G401 (cell line): ENCODE measurements at regions not wholly inside any gene's neighbourhood (a gene's known extent, or its start where the extent isn't known, plus 50 kb on each side); places are given as distances from the start of the nearest gene placed in this dataset.
A peak's percentile ranks its signal among the peaks of the same experiment; 100 is the strongest.

ENCODE experiments used
- DNase-seq: peaks from one replicate; pipeline ENCODE4 v3.0.0-alpha.2; 2015; ENCODE audit warnings: low spot score
- in situ Hi-C: cut with HindIII; loops from 2 replicates; pipeline ENCODE4 v1.10.0; 2016; ENCODE audit warnings: low sequenced_read_pairs, mixed read lengths

GRCh38 chr12:30830751-30831150 lies 76.0 kb upstream of the CAPRIN2 start:
- in situ Hi-C loops, result no loop called here
- no peak for DNase-seq

GRCh38 chr12:30829876-30830275 lies 75.1 kb upstream of the CAPRIN2 start:
- in situ Hi-C loops, result no loop called here
- no peak for DNase-seq

- no peak for DNase-seq
- in situ Hi-C loops, result no loop called here
Observed at GRCh38 chr12:30828686-30829085, 73.9 kb upstream of the CAPRIN2 start.

DNA sequence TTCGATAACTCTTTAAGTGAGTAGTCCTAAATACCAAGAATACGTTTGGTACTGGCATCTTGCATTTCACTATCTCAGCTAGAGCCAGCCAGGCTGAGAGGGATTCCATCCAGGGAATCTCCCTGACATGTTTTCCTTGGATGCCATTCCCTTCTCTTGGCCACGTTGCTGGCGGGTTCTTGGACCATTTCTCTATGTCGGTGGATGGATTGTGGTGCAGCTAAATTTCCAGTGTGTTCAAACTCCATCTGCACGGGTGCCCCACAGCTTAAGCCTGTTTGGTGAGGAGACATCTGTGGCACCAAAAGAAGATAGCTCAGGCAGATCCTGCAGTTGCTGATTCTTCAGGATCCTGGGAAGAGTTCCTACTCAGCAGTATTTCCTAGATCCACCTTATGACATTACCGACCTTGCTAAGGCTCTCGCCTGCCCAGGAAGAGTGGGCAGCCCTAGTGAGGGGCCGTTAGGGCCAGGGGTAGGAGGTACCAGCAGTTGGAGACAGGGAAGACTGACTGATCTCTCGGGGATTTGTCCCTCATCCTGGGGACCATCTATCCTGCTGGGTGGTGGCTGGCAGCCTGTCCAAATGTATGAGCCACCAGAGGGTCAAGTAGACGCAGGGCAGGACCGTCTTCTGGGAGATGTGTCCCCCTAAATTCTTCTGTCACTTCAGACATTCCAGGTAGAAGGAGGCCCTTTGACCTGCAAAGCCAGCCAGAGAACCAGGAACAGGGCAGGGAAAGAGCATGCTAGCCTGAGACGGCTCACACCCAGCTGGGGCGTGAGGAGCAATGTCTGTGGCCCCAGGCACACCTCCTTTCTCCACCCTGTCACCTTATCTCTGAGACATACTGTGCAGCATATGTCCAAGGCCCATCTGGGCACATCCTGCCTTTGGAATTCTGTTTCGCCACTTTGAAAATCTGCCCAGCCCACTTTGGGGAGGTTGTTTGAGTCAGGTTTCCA lies 72.6 kb upstream of the CAPRIN2 start:
- no peak for DNase-seq
- in situ Hi-C loops, result no loop called here

- in situ Hi-C loops, result no loop called here
- DNase-seq, result no peak
Observed at GRCh38 chr12:30826276-30826675, 71.5 kb upstream of the CAPRIN2 start.

DNA sequence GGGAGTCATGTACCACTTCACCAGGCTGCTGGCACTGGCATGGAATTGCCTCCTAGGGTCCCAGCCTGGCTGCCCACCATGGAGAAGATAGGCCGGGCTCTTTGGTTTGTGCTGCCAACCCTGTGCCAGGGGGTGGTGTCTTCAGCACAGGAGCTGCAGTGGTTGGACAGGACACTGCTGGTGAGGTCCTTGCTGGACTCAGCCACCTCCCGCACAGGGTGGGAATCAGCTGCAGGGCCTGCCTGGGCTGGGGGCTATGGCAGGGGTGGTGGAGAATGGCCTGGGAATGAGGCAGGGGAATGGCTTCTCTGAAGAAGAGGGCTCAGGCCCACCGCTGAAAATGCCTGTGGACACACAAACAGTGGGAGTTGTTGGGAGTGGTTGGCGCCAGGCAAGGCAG lies 70.6 kb upstream of the CAPRIN2 start:
- DNase-seq, result no peak
- in situ Hi-C loops, result no loop called here

- in situ Hi-C loops, result no loop called here
- DNase-seq, result no peak
Observed at GRCh38 chr12:30824311-30824710, 69.6 kb upstream of the CAPRIN2 start.

DNA sequence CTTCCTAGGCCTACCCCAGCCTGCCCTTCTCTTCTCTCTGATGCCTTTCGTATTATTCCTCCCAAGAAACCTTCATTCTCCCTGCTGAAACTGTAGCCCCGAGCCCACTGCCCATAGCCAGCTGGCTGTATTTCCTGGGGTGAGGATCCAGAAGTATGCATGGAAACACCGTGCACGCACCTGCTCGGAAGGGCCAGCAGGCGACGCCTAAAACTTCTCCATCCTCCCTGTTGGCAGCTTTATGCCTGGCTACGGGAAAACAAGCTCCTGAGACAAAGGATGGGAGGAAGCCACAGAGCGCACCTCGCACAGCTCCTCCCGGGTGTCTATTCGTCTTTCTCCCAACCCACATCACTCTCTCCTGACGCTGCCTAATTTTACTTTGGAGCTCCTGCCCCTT lies 69.0 kb upstream of the CAPRIN2 start:
- in situ Hi-C loops, result no loop called here
- no peak for DNase-seq

DNA sequence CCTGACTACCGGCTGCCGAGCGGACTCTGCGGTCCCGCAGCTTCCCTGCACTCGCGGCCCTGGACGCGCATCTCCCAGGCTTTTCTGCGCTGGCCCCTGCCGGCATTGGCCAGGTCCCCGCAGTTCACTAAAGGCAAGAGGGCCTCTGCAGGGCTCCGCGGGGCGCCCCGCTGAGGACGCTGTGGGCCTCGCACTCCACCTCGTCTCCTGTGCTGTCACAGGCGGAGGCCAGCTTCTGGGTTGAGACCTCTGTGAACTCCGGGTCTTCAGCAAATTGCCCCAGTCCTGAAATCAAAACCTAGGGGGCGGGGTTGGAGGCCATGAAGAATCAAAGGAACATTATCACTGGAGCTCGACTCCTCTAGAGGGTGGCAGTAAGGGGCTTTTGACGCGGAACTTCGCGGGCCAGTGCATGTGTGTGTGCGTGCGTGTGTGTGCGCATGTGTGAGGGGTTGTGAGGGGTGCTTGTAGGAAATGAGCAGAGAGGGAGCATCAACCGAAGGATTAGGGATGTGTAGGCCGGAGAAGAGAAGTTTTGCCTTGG lies 68.5 kb upstream of the CAPRIN2 start:
- DNase-seq, result no peak
- in situ Hi-C loops, result no loop called here

GRCh38 chr12:30822385-30823155 lies 67.8 kb upstream of the CAPRIN2 start:
- peak; percentile 13 for DNase-seq
- in situ Hi-C loops, result no loop called here

DNA sequence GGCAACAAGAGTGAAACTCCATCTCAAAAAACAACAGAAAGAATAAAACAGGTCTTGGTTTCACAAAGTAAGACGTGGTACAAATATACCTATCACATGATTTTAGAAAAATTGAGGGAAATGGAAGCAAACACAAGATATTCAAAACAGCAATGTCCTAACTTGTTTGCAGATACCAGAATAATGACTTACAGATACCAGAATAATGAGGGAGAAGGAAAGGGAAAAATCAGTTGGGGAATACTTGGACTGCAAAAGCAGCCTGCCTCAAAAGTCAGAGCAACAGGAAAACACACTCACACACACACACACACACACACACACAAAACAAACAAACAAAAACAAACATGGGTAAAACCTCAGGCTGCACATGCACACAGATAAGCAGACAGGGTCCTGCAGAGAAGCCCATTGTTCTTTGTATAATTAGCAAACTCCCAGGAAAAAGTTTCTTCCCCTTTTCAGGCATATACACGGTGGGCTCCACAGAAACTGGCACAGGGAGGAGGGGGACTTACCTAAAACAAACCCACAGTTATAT lies 65.7 kb upstream of the CAPRIN2 start:
- DNase-seq, result no peak
- in situ Hi-C loops, result no loop called here

- in situ Hi-C loops, result no loop called here
- DNase-seq, result no peak
Observed at GRCh38 chr12:30818562-30818961, 63.8 kb upstream of the CAPRIN2 start.

GRCh38 chr12:30816742-30817465 lies 62.2 kb upstream of the CAPRIN2 start:
- in situ Hi-C loops, result no loop called here
- no peak for DNase-seq

DNA sequence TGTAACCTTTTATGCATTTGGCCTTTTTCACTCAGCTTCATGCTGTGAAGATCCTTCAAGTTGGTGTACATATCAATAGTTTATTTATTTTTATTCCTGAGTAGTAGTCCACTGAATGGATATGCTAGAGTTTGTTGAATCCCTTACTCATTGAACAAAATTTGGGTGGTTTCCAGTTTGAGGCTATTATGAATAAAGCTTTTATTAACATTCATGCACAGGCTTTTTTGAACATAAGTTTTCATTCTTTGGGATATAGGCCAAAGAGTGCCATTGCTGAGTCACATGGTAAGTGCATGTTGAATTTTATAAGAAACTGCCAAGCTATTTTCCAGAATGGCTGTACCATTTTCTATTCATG lies 59.5 kb upstream of the CAPRIN2 start:
- DNase-seq, result no peak
- in situ Hi-C loops, result no loop called here

DNA sequence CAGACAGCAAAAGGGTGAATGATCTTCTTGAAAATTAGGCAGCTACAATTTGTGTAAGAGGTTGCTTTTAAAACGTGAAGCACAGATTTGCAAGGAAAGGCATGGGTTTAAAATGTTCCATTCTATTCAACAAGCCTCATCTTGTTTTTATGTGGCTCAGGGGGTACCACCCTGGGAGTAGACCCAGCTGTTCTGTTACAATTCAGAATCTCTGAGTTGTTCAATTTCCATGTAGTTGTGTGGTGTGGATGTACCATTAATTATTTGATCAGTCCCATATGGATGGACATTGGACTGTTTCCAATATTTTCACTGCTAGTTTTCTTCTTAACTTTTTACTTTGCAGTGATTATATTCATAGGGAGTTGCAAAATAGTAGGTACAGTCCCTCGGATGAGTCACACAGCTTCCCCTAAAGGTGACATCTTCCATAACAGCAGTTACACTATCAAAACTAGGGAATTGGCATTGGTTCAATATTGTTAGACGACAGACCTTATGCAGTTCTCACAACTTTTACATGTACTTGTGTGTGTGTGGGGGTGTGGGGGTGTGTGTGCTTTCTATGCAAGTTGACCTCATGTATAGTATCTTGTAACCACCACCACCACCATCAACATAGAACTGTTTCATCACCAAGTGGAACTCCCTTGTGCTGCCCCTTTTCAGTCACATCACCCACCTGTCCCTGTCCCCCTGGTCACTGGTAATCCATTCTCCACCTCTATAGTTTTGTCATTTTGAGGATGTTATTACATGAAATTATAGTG lies 59.0 kb upstream of the CAPRIN2 start:
- DNase-seq, result no peak
- in situ Hi-C loops, result no loop called here

GRCh38 chr12:30811966-30812365 lies 57.2 kb upstream of the CAPRIN2 start:
- in situ Hi-C loops, result no loop called here
- DNase-seq, result no peak

DNA sequence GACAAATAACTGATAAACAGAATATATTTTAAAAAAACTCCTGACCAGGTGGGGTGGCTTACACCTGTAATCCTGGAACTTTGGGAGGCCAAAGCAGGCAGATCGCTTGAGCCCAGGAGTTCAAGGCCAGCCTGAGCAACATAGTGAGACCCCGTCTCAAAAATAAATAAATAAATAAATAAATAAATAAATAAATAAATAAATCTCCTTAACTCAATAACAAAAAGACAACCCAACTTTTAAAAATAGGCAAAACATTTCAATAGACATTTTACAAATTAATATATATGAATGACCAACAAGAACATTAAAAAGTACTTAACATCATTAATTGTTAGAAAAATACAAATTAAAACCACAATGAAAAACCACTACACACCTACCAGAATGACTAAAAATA lies 56.2 kb upstream of the CAPRIN2 start:
- no peak for DNase-seq
- in situ Hi-C loops, result no loop called here

DNA sequence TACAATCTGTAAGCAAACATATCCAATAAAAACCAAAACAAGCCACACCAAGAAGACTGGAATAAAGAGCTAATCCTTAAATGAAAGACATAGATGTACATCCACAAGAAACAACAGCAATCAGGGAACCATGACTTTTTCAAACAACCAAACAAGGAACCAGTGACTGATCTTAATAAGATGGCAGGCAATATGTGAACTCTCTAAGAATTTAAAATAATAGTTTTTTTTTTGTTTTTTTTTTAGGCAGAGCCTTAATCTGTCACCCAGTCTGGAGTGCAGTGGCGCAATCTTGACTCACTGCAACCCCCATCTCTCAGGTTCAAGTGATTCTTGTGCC lies 52.9 kb upstream of the CAPRIN2 start:
- in situ Hi-C loops, result no loop called here
- no peak for DNase-seq
